ENCODE measurements at regions not wholly inside any gene's neighbourhood (a gene's known extent, or its start where the extent isn't known, plus 50 kb on each side); places are given as distances from the start of the nearest gene placed in this dataset.

GRCh38 chr3:109210501-109210900, 74.0 kb downstream of the C3orf85 start:
- no peak for DNase-seq

GRCh38 chr3:109211941-109212340, 75.4 kb downstream of the C3orf85 start:
- DNase-seq: no peak

GRCh38 chr3:109213321-109213720, 76.8 kb downstream of the C3orf85 start:
- no peak for DNase-seq

- DNase-seq: peak in 1 of 2 experiments; percentile 3
These were observed 87.8 kb downstream of the C3orf85 start for GRCh38 chr3:109224333-109224732.

- no peak for DNase-seq
These were observed 89.0 kb downstream of the C3orf85 start for GRCh38 chr3:109225516-109225915.

GRCh38 chr3:109228391-109229080, 87.8 kb downstream of the DPPA2 start:
- DNase-seq: no peak

GRCh38 chr3:109229174-109229847, 87.0 kb downstream of the DPPA2 start:
- no peak for DNase-seq

- DNase-seq: no peak
These were observed 82.0 kb downstream of the DPPA2 start for GRCh38 chr3:109234300-109234699.

- DNase-seq: peak in 1 of 2 experiments; percentile 21
These were observed 74.7 kb downstream of the DPPA2 start for GRCh38 chr3:109241459-109242186.

- no peak for DNase-seq
These were observed 74.2 kb downstream of the DPPA2 start for GRCh38 chr3:109242187-109242523.
